Activated CD8-positive, alpha-beta T cell treated with anti-CD3 and anti-CD28 coated beads for 36 hours (primary cell): ENCODE measurements at regions not wholly inside any gene's neighbourhood (a gene's known extent, or its start where the extent isn't known, plus 50 kb on each side); places are given as distances from the start of the nearest gene placed in this dataset.
"Not testable (repeated sequence)": the region's sequence is repeated elsewhere in the genome, so short reads cannot be mapped to it uniquely, and the experiment has no call there.

Source experiments
- ATAC-seq: fragments of 200-7000 bp; cut with Tn5 transposase; one replicate; pipeline ENCODE4 v1.10.0; 2021; ENCODE audit warnings: mild to moderate bottlenecking, moderate library complexity
- CTCF ChIA-PET: fragments of 350-600 bp; sonication (Branson Sonifier 250); formaldehyde crosslinking; loops from one replicate; lab custom pipeline; 2021; ENCODE audit warnings: antibody characterized with exemption; lab: Charles Lee
- POLR2A ChIA-PET: fragments of 350-600 bp; sonication (Branson Sonifier 250); formaldehyde crosslinking; loops from one replicate; lab custom pipeline; 2021; ENCODE audit warnings: antibody characterized with exemption; lab: Charles Lee
- DNase-seq: peaks from one replicate; pipeline ENCODE4 v3.0.0-alpha.2; 2020
- H3K27ac Mint-ChIP-seq: one replicate; pipeline ENCODE4 v1.8.0; 2021; ENCODE audit warnings: mild to moderate bottlenecking, mixed read lengths
- H3K27me3 Mint-ChIP-seq: one replicate; pipeline ENCODE4 v1.8.0; 2021; ENCODE audit warnings: mixed read lengths
- H3K36me3 Mint-ChIP-seq: one replicate; pipeline ENCODE4 v1.8.0; 2021; ENCODE audit warnings: low read depth, mixed read lengths
- H3K4me1 Mint-ChIP-seq: one replicate; pipeline ENCODE4 v1.8.0; 2021; ENCODE audit warnings: low read depth, mixed read lengths
- H3K4me3 Mint-ChIP-seq: one replicate; pipeline ENCODE4 v1.8.0; 2021; ENCODE audit warnings: mild to moderate bottlenecking, moderate library complexity, mixed read lengths
- H3K9me3 Mint-ChIP-seq: one replicate; pipeline ENCODE4 v1.8.0; 2021; ENCODE audit warnings: mixed read lengths
- intact Hi-C: fragments of 100-400 bp; cut with micrococcal nuclease; formaldehyde crosslinking; loops from one replicate; pipeline ENCODE4 v1.10.0; 2022
- TF ChIP-seq, protein P1 (sequence below): fragments of 200-600 bp; IDR thresholded peaks from one replicate; pipeline ENCODE4 v1.8.0; 2022; ENCODE audit warnings: antibody characterized with exemption, mild to moderate bottlenecking

DNA sequence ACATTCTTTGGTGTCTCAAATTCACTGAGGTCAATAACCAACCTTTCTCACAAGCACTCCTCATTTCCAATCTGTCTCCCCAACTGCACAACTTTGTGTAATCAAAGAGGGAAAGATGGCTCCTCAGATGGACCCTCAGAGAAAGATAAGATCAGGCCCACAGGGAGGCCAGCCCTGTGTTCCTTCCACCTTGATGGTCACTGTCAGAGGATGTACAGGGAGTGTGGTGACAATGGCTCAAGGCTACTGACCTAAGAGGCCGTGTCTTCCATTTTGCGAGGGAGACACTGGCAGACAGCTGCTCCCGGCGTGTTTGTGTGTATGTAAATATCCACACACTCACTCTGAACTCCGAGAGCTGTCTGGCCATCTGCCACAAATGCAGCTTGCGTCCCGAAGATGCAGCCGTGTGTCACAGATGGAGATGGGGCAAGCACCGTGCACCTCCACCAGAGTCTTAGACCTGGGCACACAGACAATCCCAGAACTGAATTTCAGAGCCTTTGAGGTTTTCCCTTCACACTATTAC, 712.1 kb upstream of the NRP1 start:
- no peak overlapping the region for H3K4me3 Mint-ChIP-seq
- POLR2A ChIA-PET, result no interaction called here
- no peak for ATAC-seq
- no peaks in the 10 kb centered on the region for H3K36me3 Mint-ChIP-seq
- H3K9me3 Mint-ChIP-seq, result no peaks in the 10 kb centered on the region
- intact Hi-C loops, result no loop called here
- DNase-seq, result no peak
- no peaks in the 10 kb centered on the region for H3K27me3 Mint-ChIP-seq
- CTCF ChIA-PET, result no interaction called here
- peaks cover 2% of the 10 kb centered on the region for H3K4me1 Mint-ChIP-seq
- no peak overlapping the region for H3K27ac Mint-ChIP-seq
- TF ChIP-seq, protein P1, sequence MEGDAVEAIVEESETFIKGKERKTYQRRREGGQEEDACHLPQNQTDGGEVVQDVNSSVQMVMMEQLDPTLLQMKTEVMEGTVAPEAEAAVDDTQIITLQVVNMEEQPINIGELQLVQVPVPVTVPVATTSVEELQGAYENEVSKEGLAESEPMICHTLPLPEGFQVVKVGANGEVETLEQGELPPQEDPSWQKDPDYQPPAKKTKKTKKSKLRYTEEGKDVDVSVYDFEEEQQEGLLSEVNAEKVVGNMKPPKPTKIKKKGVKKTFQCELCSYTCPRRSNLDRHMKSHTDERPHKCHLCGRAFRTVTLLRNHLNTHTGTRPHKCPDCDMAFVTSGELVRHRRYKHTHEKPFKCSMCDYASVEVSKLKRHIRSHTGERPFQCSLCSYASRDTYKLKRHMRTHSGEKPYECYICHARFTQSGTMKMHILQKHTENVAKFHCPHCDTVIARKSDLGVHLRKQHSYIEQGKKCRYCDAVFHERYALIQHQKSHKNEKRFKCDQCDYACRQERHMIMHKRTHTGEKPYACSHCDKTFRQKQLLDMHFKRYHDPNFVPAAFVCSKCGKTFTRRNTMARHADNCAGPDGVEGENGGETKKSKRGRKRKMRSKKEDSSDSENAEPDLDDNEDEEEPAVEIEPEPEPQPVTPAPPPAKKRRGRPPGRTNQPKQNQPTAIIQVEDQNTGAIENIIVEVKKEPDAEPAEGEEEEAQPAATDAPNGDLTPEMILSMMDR, result no peak

DNA sequence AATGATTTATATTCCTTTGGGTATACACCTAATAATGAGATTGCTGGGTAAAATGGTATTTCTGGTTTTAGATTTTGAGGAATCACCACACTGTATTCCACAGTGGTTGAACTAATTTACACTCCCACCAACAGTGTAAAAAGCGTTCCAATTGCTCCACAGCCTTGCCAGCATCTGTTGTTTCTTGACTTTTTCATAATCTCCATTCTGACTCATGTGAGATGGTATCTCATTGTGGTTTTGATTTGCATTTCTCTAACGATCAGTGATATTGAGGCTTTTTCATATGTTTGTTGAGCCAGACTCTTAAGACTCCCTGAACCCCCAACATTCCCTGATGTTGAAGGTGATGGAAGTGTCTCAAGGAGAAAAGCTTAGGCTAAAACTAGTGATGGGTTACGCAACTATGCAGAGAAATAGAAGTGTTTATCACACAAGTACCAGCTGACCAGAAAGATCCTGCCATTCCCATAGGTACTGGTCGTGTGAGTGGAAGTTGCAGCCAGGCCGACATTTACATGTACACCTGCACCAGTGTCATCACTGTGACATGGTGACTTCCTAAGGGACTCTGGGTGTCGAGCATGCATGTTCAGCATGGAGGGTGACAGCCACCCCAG, 711.2 kb upstream of the NRP1 start:
- no peaks in the 10 kb centered on the region for H3K9me3 Mint-ChIP-seq
- intact Hi-C loops, result no loop called here
- H3K4me1 Mint-ChIP-seq, result peaks cover 2% of the 10 kb centered on the region
- no peak for DNase-seq
- no peak overlapping the region for H3K27ac Mint-ChIP-seq
- ATAC-seq, result no peak
- POLR2A ChIA-PET, result no interaction called here
- no peaks in the 10 kb centered on the region for H3K27me3 Mint-ChIP-seq
- H3K4me3 Mint-ChIP-seq, result no peak overlapping the region
- CTCF ChIA-PET, result interaction anchor here (0.6 kb wide), 1 partner anchor 710 kb away, joined by 3 read pairs; no protein-coding TSS in a partner anchor
- H3K36me3 Mint-ChIP-seq, result no peaks in the 10 kb centered on the region
- TF ChIP-seq, protein P1, result no peak

DNA sequence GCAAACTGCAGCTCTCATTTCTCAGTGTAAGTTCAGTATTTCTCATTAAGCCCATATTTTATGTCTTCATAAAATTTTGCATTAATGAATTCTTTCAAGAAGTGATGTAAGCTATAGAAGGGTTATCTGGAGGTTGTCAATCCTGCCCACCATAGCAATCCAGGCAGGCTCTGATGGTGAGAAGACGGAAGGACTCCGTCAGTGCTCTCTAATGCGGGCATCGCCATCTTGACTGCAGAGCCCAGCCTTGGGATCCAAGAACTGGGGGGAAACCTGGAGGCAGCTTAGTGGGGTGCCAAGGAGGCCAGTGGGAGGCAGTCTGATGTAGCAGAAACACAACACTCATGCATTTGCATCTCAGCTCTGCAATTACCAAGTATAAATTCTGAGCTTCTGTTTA, 707.4 kb upstream of the NRP1 start:
- CTCF ChIA-PET, result interaction anchor here (1.4 kb wide), 1 partner anchor 9 kb away, joined by 5 read pairs; no protein-coding TSS in a partner anchor
- no peaks in the 10 kb centered on the region for H3K9me3 Mint-ChIP-seq
- TF ChIP-seq, protein P1, result no peak
- H3K27ac Mint-ChIP-seq, result no peak overlapping the region
- H3K4me3 Mint-ChIP-seq, result no peak overlapping the region
- H3K4me1 Mint-ChIP-seq, result peaks cover 2% of the 10 kb centered on the region
- no peak for DNase-seq
- POLR2A ChIA-PET, result no interaction called here
- no peaks in the 10 kb centered on the region for H3K27me3 Mint-ChIP-seq
- no peaks in the 10 kb centered on the region for H3K36me3 Mint-ChIP-seq
- intact Hi-C loops, result no loop called here
- no peak for ATAC-seq

DNA sequence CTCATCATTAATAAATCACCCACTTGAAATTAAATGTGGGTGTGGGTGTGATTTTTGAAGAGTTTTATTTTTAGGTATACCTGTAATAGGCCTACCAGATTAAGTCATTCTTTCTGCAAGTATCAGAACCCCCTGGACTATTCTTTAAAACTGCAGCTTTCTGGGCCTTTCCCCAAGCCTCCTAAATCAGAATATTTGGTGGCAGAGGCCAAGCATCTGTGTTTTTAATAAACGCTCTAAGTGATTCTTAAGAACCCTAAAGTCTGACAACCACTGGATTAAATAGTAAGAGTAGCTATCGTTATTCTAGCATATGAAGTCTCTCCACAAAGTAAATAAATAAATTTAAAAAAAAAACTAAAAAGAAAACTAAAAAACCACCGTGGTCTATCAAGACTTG, 703.0 kb upstream of the NRP1 start:
- H3K36me3 Mint-ChIP-seq, result no peaks in the 10 kb centered on the region
- DNase-seq, result no peak
- ChIA-PET CTCF (no interaction called here), POLR2A (no interaction called here)
- no peaks in the 10 kb centered on the region for H3K4me1 Mint-ChIP-seq
- TF ChIP-seq, protein P1, result no peak
- no peaks in the 10 kb centered on the region for H3K27me3 Mint-ChIP-seq
- H3K9me3 Mint-ChIP-seq, result no peaks in the 10 kb centered on the region
- no peak for ATAC-seq
- H3K4me3 Mint-ChIP-seq, result no peak overlapping the region
- H3K27ac Mint-ChIP-seq, result no peak overlapping the region
- intact Hi-C loops, result no loop called here

DNA sequence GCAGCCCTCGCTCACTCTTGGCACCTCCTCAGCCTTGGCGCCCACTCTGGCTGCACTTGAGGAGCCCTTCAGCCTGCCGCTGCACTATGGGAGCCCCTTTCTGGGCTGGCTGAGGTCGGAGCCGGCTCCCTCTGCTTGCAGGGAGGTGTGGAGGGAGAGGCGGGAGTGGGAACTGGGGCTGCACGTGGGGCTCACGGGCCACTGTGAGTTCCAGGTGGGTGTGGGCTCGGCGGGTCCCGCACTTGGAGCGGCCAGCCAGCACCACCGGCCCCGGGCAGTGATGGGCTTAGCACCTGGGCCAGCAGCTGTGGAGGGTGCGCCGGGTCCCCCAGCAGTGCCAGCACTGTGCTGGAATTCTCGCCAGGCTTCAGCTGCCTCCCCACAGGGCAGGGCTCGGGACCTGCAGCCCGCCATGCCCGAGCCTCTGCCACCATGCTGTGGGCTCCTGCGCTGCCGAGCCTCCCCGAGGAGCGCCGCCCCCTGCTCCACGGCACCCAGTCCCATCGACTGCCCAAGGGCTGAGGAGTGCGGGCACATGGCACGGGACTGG, 700.8 kb upstream of the NRP1 start:
- ATAC-seq, CTCF ChIA-PET, H3K27me3 Mint-ChIP-seq, DNase-seq, H3K9me3 Mint-ChIP-seq, H3K4me3 Mint-ChIP-seq, H3K4me1 Mint-ChIP-seq, H3K36me3 Mint-ChIP-seq, H3K27ac Mint-ChIP-seq, POLR2A ChIA-PET, intact Hi-C loops: not testable (repeated sequence)
